HG03135 (cell line): ENCODE measurements at regions not wholly inside any gene's neighbourhood (a gene's known extent, or its start where the extent isn't known, plus 50 kb on each side); places are given as distances from the start of the nearest gene placed in this dataset.
"Not testable (repeated sequence)": the region's sequence is repeated elsewhere in the genome, so short reads cannot be mapped to it uniquely, and the experiment has no call there.

Source experiments
- ATAC-seq: cut with Tn5 transposase; IDR thresholded peaks from one replicate; pipeline ENCODE4 v1.9.1; 2021; ENCODE audit warnings: mild to moderate bottlenecking, moderate library complexity; ENCODE audit not compliant: unreplicated experiment

DNA sequence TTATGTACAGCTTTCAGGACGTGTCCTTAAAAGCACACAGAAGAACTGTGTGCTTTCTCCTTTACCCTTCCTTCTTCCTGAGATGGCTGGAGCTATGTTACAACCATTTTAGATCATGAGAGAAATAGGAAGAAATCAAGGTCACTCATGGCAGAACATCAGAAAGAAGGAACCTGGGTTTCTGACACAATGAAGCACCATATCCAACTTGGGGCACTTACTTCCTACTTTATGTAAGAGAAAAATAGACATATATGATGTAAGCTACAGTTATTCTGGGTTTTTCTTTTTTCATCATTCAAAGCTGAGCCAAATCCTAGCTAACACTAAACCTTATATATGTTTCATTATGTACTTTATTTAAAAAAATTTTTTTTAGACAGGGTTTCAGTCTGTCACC, 79.5 kb downstream of the FAM161A start:
- ATAC-seq, result no peak

DNA sequence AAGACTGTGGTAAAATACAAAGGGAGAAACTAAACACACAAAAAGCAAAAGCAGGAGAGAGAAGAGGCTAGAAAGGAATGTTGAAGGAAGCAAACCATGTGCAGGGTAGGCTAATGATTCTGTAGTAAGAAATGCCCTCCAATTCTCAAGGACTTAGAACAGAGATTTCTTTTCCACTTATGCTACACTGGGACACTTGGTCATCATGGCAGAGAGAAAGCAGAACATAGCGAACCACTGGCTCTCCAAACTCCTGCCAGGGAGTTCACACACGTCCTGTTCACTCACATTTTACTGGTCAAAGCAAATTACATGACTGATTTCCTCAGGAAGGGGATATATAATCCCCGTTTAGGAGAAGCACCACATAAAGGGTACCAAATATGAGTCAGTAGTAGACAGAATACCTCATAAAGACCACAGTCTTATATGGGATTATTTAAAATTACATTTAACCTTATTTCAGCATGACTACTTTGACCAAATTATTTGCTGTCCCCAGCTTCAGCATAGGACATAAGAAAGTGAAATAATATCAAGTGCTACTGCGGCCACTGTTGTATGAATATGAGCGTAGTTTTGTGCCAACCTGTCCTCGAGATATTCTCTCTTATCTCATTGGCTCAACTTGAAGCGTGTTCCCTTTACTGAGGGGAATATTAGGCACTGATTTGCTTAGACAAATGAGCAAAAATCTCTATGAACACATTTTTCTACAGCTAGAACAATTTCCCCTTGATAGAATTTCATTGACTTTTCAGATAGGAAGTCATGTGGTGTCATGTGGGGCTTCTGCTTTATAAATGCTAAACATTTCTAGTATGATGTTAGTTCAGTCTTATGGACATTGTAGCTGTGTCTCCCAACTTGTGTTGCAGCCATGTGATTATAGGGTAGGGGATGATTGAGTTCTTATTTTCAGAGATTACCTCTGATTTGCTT, 81.7 kb downstream of the FAM161A start:
- ATAC-seq, result no peak

DNA sequence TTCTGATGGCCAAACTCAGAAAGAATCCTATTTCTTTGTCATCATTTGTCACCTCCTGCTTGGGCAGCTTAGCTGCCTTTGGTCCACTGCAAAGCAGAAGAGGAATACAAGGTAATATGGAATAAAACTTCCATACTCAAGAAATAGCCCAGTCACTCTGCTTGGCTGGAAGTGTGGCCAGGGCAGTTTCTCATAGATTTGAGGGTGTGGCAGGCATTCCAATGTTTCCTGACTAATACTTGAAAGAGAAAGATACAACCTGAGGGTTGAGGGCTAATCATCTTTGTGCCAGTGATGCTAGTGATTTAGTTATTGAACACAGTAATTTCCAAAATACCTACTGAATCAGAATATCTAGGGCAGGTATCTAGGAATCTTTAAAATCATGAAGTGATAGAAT, 83.1 kb downstream of the FAM161A start:
- no peak for ATAC-seq

DNA sequence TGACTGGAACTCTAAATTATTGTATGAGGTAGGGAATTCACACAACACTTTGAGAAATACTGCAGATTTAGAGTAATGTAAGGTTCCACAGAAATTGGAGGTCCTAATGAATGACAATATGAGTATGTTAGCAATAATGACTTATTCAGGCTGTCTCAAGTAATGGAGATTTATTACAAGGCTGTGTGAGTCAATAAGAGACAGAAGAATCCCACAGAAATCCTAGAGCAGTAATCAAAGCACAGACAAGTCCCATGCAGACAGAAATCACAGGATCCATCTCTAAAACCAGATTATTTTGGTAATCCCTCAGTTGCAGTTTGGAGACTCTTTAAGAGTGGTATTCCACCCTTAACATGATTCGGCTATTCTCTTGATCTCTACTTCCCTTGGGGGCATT, 83.6 kb downstream of the FAM161A start:
- no peak for ATAC-seq

DNA sequence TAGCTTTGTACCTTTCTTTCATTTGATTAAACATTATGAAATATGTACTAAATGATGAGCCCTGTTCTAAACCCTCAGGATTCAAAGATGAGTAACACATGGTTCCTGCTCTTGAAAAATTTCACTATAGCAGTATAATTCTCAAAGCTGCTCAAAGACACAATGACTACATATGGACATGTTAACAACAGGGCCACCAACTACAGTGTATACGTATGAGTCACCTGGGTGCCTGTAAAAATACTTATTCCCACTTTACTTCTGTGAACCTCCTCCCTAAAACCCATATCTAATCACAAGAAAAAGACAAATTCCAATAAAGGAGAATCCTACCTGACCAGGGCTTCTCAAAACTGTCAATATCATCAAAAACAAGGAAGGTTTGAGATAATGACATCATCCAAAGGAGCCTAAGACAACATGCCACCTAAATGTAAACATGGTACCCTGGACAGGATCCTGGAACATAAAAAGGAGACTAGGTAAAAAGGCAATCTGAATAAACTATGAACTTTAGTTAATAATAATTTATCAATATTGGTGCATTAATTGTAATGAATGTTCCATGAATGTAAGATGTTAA, 84.7 kb downstream of the FAM161A start:
- no peak for ATAC-seq

DNA sequence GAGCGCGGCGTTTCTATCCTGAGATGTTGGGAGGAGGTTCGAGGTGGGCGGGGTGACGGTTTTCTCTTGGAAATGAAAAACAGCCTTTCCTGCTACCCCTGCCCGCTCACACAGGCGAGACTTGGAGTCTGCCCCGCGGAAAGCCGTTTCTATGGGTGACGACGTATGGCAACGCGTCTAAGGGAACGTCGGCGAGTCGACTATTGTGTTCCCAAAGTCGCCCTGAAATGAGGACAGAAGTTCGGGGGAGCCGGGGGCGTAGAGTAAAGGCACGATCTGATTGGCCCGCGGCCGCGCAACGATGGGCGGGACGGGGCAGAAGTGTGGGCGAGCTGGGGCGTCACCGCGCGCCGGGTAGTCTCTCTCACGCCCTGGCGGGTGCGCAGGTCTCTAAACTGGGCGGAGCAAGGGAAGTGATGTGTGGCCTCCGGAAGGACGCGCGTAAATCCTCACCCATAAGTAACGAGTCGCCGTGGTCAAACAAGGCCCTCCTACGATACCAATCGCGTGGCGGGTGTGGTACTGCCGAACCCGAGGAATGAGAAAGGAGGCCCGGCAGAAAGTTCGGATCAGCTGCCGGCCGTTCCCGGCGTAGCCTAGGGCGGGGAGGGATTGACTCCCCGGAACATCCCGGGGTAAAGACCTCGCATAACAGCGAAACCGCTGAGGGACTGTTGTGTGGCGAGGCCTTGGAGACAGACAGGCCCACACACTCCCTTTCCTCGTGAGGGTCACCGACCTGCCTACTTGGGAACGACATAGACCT, 89.6 kb downstream of the FAM161A start:
- peak; percentile 98 for ATAC-seq

DNA sequence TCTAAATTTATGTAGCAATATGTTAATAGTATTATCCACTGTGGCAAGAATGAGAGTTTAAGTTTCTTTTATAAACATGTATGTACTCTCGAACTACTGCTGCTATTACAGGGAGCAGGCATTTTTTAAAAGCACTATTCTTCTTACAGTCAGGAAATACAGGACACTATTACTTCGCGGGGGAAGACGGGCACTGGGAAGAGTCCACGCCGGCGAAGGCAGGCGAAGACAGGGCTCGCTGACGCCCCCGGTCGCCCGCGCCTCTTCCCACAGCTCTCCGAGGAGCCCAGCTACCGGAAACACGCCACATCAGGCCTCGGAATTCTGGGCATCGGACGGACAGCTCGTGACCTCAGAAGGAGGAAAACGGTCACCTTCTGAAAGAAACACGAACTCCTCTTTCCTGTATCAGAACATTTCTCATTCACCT, 90.2 kb downstream of the FAM161A start:
- peak; percentile 15 for ATAC-seq

DNA sequence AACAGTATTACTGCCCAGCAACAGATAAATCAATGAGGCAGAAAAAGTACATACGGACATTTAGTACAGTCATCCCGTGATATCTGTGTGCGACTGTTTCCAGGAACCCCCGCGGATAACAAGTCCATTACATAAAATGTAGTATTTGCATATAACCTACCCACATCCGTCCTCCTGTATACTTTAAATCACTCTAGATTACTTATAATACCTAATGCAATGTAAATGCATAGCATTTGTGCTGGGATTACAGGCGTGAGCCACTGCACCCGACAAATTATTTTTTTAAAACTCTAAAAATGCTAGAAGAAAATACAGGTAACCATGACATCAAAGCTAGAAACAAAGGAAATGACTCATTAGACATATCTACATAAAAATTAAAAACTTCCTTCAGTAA, 91.6 kb downstream of the FAM161A start:
- no peak for ATAC-seq

DNA sequence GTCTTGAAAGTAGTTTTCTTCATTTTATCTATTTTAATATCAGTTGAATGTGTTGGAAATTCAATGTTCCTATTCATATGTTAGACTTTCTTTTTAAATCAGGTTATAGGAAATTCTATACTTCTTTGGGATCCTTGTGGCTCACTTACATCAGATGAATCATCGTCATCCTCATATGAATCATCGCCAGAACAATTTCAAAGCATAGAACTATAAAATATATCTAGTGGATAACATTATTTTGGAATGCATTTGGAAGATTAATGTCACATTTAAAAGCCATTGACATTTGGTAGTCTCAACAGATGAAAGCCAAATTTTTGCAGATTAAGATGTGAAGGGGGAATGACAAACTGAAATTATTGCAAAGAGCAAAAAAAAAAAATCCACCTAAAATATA, 94.1 kb downstream of the FAM161A start:
- no peak for ATAC-seq

DNA sequence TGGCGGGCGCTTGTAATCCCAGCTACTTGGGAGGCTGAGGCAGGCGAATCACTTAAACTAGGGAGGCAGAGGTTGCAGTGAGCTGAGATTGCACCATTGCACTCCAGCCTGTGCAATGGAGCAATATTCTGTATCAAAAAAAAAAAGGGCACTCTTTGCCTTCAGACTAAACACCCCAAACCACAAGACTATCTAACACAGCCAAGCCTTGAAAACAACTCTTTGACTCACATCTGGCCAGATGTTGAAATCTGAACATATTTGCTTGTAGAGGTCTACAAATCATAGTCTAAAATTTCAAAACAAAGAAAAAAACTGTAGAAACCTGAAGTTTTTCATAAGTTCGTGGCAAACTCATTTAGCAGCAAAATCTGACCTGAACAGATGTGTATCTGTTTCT, 94.9 kb downstream of the FAM161A start:
- ATAC-seq, result no peak

DNA sequence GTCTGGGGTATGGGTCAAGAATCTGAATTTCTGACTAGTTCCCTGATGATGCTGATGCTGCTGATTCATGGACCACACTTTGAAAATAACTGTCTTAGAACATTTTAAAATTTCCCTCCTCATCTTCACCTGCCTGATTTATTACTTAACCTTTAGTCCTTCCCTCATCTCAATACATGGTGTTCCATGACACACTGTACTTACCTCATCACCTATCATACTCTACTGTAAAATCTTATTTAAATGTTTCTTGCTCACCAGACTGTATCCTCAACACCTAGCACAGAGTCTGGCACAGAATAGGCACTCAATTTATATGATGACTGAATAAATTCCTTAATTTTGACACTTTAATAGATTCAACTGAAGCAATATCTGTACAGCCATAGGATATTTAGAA, 95.7 kb downstream of the FAM161A start:
- ATAC-seq, result no peak

DNA sequence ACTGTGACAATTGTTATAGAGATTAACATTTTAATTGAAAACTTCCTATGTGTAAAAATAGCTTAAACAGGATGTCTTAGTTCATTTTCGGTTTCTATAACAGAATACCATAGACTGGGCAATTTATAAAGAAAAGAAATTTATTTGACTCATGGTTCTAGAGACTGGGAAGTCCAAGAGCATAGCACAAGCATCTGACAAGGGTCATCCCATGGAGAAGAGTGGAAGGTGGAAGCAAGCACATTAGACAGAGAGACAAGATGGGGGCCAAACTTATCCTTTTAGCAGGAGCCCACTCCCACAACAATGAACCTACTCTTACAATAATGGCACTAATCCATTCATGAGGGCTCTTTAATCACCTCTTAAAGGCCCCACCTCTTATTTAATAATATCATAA, 100.3 kb downstream of the FAM161A start:
- ATAC-seq, result no peak

DNA sequence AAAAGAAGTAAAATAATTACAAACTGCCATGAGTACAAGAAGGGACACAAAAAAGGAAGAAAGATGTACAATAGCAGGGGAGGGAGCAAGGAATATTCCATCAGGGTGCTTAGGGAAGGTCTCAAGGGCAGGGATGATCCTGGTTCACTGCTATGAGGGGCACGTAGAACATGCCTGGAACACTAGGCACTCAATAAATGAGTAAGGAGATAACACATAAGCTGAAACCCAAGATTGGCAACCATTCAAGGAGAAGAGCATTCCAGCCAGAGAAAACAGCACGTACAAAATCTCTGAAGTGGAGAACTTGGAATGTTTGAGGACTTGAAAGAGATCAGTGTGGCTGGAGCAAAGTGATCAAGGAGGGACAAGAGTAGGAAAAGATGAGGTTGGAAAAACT, 103.2 kb downstream of the FAM161A start:
- no peak for ATAC-seq

DNA sequence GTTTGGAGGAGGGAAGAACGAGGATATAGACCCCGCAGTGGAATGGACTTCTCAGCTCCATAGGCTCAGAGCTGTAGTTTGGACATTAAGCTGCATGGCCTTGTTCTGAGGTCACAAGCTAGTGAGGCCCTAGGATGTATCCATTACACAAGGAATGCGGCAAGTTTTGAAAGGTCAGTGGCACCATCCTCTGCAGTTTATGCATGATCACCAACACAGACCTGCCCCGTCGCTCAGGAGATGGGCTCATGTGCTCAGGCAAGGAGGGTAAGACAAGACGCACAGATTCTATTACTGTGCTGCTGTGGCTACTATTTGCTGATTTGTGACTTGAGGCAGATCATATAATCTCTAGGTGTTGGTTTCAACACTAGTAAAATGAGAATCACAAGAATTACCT, 110.9 kb downstream of the FAM161A start:
- no peak for ATAC-seq

DNA sequence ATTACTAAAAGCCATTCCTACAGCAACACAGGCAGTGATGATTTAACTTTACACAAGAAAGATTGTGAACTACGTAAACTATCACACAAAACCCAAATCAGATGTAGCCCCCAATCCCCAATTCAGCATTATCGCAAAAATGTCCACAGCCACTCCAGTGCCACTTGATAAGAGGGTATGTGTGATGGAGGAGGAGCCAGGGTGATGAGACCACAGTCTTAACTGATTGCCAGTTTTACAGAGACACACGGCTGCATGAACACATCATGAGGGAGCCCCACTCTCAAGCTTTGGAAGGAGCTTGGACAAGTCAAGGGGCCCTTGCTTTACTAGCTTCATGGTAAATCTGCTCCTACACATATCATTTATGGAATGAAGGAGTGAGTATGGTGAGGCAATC, 116.0 kb downstream of the FAM161A start:
- ATAC-seq, result no peak

DNA sequence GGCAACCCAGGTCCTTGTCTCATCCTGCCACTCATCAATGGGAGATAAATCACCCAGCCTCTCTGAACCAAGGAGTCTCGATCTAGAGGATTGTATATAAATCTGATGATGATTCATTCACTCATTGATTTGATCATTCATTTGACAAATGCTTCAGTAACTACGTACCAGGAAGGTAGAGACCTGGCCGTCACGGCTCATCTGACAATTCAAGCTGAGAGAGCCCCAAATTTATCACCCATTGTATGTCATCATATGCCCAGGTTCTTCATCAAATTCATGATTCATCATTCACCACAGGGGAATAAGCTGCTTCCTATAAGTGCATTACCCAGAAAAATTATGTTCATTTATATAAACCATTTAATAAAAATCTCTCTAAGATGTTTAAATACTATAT, 116.9 kb downstream of the FAM161A start:
- ATAC-seq, result no peak

DNA sequence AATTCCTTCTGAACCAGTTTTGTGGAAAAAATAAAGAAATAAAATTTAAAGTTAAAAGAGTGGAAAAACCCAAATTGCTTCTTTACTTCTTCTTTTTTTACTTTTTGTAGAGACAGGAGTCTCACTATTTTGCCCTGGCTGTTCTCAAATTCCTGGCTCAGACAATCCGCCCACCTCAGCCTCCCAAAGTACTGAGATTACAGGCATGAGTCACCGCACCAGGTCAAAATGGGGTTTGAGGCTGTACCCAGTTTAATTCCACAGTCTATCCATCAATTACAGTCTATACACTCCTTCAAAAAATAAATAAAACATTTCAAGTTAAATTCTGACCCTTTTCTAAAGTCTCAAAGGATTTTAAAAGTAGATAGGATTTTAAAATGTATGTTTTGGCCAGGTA, 120.3 kb downstream of the FAM161A start:
- no peak for ATAC-seq

DNA sequence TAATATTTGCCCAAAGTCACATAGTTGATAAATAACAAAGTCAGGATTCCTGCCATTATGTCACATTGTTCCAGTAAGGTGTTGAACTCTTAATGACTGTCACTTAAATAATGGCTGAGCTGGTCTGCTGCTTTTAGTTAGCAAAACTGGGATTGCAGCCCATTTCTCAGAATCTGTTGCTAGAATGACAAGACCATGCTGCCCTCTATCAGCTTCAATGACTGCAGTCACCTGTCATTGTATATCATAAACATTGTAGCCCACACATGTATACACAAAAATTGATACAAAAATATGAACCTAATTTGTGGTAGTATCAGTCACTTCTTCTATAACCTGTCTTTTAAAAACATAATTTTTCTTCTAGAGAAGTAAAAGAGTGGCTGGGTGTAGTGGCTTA, 121.1 kb downstream of the FAM161A start:
- no peak for ATAC-seq

DNA sequence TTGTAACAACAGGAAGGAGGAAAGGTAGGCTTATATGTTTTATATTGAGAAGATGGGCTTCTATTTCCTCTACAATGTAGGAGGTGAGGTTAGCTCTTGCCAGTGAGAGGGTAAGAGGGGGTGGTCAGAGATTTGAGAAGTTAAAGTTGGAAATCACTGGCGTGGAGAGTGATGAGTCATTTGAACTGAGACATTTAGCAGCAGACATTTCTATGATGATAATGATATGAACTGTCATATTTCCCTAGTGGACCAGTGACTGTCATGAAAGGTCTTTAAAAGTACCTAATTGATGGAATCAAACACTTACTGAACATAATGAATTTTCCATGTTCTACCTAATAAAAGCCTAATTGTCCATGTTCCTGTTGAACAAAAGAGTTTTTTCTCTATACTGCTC, 126.1 kb downstream of the FAM161A start:
- no peak for ATAC-seq

DNA sequence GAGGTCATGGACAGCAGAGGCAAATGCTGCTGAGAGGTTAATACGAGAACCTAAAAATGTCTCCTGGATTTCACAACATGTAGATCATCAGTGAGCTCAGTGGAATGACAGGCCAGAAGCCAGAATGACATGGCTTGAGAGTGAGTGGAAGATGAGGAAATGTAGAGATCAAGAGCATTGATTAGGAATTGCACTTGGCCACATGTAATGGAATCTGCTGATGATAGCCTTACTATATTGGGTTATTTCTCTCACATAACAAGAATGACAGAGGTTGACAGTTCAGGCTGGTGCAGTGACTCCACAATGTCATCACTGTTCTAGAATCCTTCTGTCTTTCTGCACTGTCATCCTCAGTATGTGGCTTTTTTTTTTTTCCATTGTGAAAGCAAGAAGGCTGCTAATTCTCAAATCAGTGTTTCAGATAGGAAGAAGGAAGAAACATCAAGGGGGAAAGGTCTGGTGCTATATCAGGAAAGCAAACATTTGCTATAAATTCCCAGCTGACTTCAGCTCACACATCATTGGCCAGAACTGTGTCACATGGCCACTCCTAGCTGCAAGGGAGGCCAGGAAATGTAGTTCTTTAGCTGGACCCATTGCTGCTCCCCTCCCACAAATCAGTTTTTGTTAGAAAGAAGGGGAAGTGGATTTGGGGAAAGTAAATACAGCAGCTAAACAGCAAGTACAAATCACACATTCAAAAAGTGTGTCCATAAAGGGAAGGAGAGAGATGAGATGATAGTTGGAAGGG, 127.2 kb downstream of the FAM161A start:
- ATAC-seq, result no peak

DNA sequence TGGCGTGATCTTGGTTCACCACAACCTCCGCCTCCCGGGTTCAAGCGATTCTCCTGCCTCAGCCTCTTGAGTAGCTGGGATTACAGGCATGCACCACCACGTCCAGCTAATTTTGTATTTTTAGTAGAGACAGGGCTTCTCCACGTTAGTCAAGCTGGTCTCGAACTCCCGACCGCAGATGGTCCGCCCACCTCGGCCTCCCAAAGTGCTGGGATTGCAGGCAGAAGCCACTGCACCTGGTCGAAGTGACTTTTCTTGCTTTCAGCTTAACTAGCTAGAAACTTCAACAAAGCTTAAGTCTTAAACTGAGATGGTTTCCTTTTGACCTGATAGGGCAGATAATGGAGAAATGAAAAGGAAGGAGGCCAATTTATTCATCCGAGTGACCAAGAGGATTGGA, 130.5 kb downstream of the FAM161A start:
- not testable (repeated sequence) for ATAC-seq
